Gastrocnemius medialis (tissue), 4 donors: ENCODE measurements at regions not wholly inside any gene's neighbourhood (a gene's known extent, or its start where the extent isn't known, plus 50 kb on each side); places are given as distances from the start of the nearest gene placed in this dataset.

ENCODE experiments used
- CTCF ChIP-seq, 5 experiments: fragments of 450-650 bp in 3 of 5; fragments of 200-600 bp in 2 of 5; sonication (generic) in 2 of 5; IDR thresholded peaks in 4 of 5; conservative IDR thresholded peaks in 1 of 5; 1 replicate in 4 of 5; 2 replicates in 1 of 5; pipeline ENCODE4 v1.5.1; 2016 to 2019; ENCODE audit warnings: antibody characterized with exemption in 5 of 5, mild to moderate bottlenecking in 3 of 5, moderate library complexity in 3 of 5
- POLR2A ChIP-seq, 2 donors: fragments of 450-650 bp; IDR thresholded peaks; one replicate each; pipeline ENCODE4 v1.6.1; 2017; ENCODE audit warnings: antibody characterized with exemption in 2 of 2, mild to moderate bottlenecking in 2 of 2, moderate library complexity in 2 of 2

GRCh38 chr2:235131334-235132305, 179.8 kb downstream of the SH3BP4 start:
- TF ChIP-seq POLR2A (IDR thresholded peaks at IDR 0.05): no peak
- no peak for TF ChIP-seq CTCF (IDR thresholded peaks at IDR 0.05 in 4 of 5, conservative IDR thresholded peaks at IDR 0.05 in 1 of 5)
